ENCODE measurements at regions not wholly inside any gene's neighbourhood (a gene's known extent, or its start where the extent isn't known, plus 50 kb on each side); places are given as distances from the start of the nearest gene placed in this dataset.

DNA sequence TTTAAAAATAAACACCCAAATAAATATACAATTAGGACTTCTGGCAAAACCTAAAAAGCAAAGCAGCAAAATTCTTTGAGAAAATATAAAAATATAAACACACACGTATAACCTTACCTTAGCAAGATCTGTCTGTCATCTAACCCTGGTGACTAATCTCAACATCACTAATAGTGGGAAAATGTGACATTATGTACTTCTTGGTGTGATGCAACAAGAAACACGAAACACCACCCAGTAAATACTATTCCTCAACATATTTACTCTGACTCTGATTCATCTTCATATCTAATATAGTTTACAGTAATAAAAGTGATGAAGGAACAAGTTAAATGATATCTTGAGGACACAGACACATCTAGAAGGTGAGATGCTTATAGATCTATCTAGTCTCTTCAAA, 332.6 kb upstream of the MANEA start:
- ChIA-PET POLR2A (no interaction called here), SMC1A (ENCODE audit: uncharacterized antibody, unreplicated experiment) (no interaction called here), RAD21 (ENCODE audit: unreplicated experiment) (no interaction called here), CTCF (no interaction called here)
- no peaks in the 10 kb centered on the region for H3K36me3 ChIP-seq (ENCODE audit: control insufficient read depth in 2 of 2, insufficient read depth in 2 of 2, low read length in 1 of 2)
- no peak overlapping the region for H2AFZ ChIP-seq (ENCODE audit: control insufficient read depth, low read depth, low read length)
- H3K4me1 ChIP-seq (ENCODE audit: control insufficient read depth, insufficient read depth, low read length), result no peaks in the 10 kb centered on the region
- no peak overlapping the region for H3K9ac ChIP-seq (ENCODE audit: control insufficient read depth, insufficient read depth, low read length)
- no peaks in the 10 kb centered on the region for H4K20me1 ChIP-seq (ENCODE audit: control insufficient read depth, insufficient read depth)
- FAIRE-seq, result no peak
- TF ChIP-seq MEF2A (IDR thresholded peaks at IDR 0.05; ENCODE audit: insufficient read depth, low read depth, low read length), result no peak
- no peak for TF ChIP-seq TCF7 (IDR thresholded peaks at IDR 0.05; ENCODE audit: borderline replicate concordance)
- no peak for TF ChIP-seq SUZ12 (IDR thresholded peaks at IDR 0.05; ENCODE audit: unreplicated experiment)
- TF ChIP-seq FOXM1 (IDR thresholded peaks at IDR 0.05; ENCODE audit: low read depth, low read length), result no peak
- TF ChIP-seq HDAC6 (IDR thresholded peaks at IDR 0.05; ENCODE audit: unreplicated experiment), result no peak
- no peak for TF ChIP-seq STAT3 (IDR thresholded peaks at IDR 0.05; ENCODE audit: low read depth, low read length)
- TF ChIP-seq CHD1 (IDR thresholded peaks at IDR 0.05; ENCODE audit: low read depth, low read length), result no peak
- TF ChIP-seq SPI1 (IDR thresholded peaks at IDR 0.05; ENCODE audit: borderline replicate concordance, insufficient read depth, low read depth, low read length), result no peak
- TF ChIP-seq KAT2A (conservative IDR thresholded peaks at IDR 0.05; ENCODE audit: control insufficient read depth, low read depth, low read length), result no peak
- no peak for TF ChIP-seq POLR2AphosphoS5 (IDR thresholded peaks at IDR 0.05; ENCODE audit: low read length)
- TF ChIP-seq, protein P1, sequence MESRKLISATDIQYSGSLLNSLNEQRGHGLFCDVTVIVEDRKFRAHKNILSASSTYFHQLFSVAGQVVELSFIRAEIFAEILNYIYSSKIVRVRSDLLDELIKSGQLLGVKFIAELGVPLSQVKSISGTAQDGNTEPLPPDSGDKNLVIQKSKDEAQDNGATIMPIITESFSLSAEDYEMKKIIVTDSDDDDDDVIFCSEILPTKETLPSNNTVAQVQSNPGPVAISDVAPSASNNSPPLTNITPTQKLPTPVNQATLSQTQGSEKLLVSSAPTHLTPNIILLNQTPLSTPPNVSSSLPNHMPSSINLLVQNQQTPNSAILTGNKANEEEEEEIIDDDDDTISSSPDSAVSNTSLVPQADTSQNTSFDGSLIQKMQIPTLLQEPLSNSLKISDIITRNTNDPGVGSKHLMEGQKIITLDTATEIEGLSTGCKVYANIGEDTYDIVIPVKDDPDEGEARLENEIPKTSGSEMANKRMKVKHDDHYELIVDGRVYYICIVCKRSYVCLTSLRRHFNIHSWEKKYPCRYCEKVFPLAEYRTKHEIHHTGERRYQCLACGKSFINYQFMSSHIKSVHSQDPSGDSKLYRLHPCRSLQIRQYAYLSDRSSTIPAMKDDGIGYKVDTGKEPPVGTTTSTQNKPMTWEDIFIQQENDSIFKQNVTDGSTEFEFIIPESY (IDR thresholded peaks at IDR 0.05), result no peak
- TF ChIP-seq TAF1 (IDR thresholded peaks at IDR 0.05; ENCODE audit: borderline replicate concordance, low read depth, low read length), result no peak
- TF ChIP-seq ASH2L (IDR thresholded peaks at IDR 0.05; ENCODE audit: borderline replicate concordance, low read depth), result no peak
- TF ChIP-seq CEBPB (IDR thresholded peaks at IDR 0.05; ENCODE audit: borderline replicate concordance in 1 of 2, low read depth in 2 of 2, low read length in 2 of 2), result no peak
- no peak for TF ChIP-seq NRF1 (conservative IDR thresholded peaks at IDR 0.05; ENCODE audit: low read depth, low read length)
- TF ChIP-seq RELA (IDR thresholded peaks at IDR 0.05; ENCODE audit: borderline replicate concordance, partially characterized antibody), result no peak
- TF ChIP-seq ATF7 (IDR thresholded peaks at IDR 0.05; ENCODE audit: low read depth), result no peak
- ATAC-seq, result no peak
- H3K79me2 ChIP-seq (ENCODE audit: control insufficient read depth, insufficient read depth, low read length), result no peaks in the 10 kb centered on the region
- no peak overlapping the region for H3K27ac ChIP-seq (ENCODE audit: control insufficient read depth, insufficient read depth)
- H3K4me3 ChIP-seq, result no peak overlapping the region
- no peak overlapping the region for H3K4me2 ChIP-seq (ENCODE audit: control insufficient read depth, insufficient read depth)
- no peaks in the 10 kb centered on the region for H3K27me3 ChIP-seq (replicated peaks in 1 of 2; ENCODE audit: control insufficient read depth in 2 of 2, insufficient read depth in 2 of 2, low read length in 1 of 2)
- 0% methylated on average over 2 of the region's 2 CpGs for WGBS (ENCODE audit: insufficient coverage, insufficient replicate concordance, low lambda C conversion rate, missing lambda C conversion rate)
- no TSS peak for BruUV-seq (replicated peaks)
- no peak for DNase-seq (ENCODE audit: low read depth, low spot score)
- in situ Hi-C loops (cut with MboI), result no loop called here
- intact Hi-C loops (cut with micrococcal nuclease; ENCODE audit: unreplicated experiment), result no loop called here
- no peaks in the 10 kb centered on the region for H3K9me3 ChIP-seq (replicated peaks; ENCODE audit: control insufficient read depth, insufficient read depth, low read length)

Data from GM12878 (cell line).